Stomach (tissue), 8 donors: ENCODE measurements at regions not wholly inside any gene's neighbourhood (a gene's known extent, or its start where the extent isn't known, plus 50 kb on each side); places are given as distances from the start of the nearest gene placed in this dataset.

Source experiments
- DNase-seq, 2 donors: peaks; one replicate each; pipeline versions ENCODE4 v3.0.0 to v3.0.0-alpha.2; 2013 to 2019
- H3K27ac ChIP-seq, 5 donors: fragments of 200-600 bp in 4 of 5; sonication (generic) in 4 of 5; one replicate each; pipeline ENCODE4 v1.5.1; 2013 to 2019; ENCODE audit warnings: mild to moderate bottlenecking in 1 of 5, moderate library complexity in 1 of 5
- H3K27me3 ChIP-seq, 3 donors: fragments of 200-600 bp; sonication (generic); one replicate each; pipeline ENCODE4 v1.5.1; 2017 to 2019; ENCODE audit warnings: mixed run types in 1 of 3
- H3K36me3 ChIP-seq, 4 donors: fragments of 200-600 bp; sonication (generic); 1 replicate in 3 of 4; 2 replicates in 1 of 4; pipeline ENCODE4 v1.5.1; 2016 to 2019
- H3K4me1 ChIP-seq, 4 donors: fragments of 200-600 bp; sonication (generic); one replicate each; pipeline ENCODE4 v1.5.1; 2016 to 2019
- H3K4me3 ChIP-seq, 4 donors: fragments of 200-600 bp; sonication (generic) in 3 of 4; one replicate each; pipeline ENCODE4 v1.5.1; 2016 to 2019; ENCODE audit warnings: mild to moderate bottlenecking in 1 of 4
- H3K9me3 ChIP-seq, 4 donors: fragments of 200-600 bp; sonication (generic); one replicate each; pipeline ENCODE4 v1.5.1; 2016 to 2019
- EP300 ChIP-seq: sonication (generic); formaldehyde crosslinking; IDR thresholded peaks from one replicate; pipeline ENCODE4 v1.6.1; 2017; ENCODE audit warnings: antibody characterized with exemption
- POLR2A ChIP-seq, 4 donors: fragments of 450-650 bp; IDR thresholded peaks; one replicate each; pipeline ENCODE4 v1.6.1; 2016; ENCODE audit warnings: antibody characterized with exemption in 4 of 4, control low read depth in 2 of 4, mild to moderate bottlenecking in 1 of 4, moderate library complexity in 1 of 4
- POLR2AphosphoS5 ChIP-seq, 3 donors: sonication (generic); formaldehyde crosslinking; IDR thresholded peaks; one replicate each; pipeline ENCODE4 v1.6.1; 2016; ENCODE audit warnings: antibody characterized with exemption in 3 of 3
- WGBS, 5 donors: extraction: QIAGEN DNeasy Blood & Tissue Kit in 3 of 5; methylation state at CpG; one replicate each; pipeline versions ENCODE4 v1.1.5 to v1.1.7; 2013 to 2018; 5-methylcytosine and 5-hydroxymethylcytosine counted together
- intact Hi-C: fragments of 100-400 bp; cut with DNase I; formaldehyde crosslinking; loops from one replicate; pipeline ENCODE4 v1.15.1; 2023; ENCODE audit warnings: low total_unique reads
- TF ChIP-seq, protein P1 (sequence below), 7 experiments: fragments of 450-650 bp in 4 of 7; fragments of 200-600 bp in 3 of 7; sonication (generic) in 3 of 7; IDR thresholded peaks; one replicate each; pipeline ENCODE4 v1.5.1; 2016 to 2019; ENCODE audit warnings: antibody characterized with exemption in 7 of 7, control low read depth in 2 of 7, mild to moderate bottlenecking in 1 of 7
- donor health status: healthy with polysubstance abuse.
- donor health status: Bipolar disorder and iron deficiency.
- donor health status: healthy.

GRCh38 chr18:14974088-14974487, 226.1 kb downstream of the ANKRD30B start:
- 74 to 82% (median 78%) methylated on average over 6 of the region's 6 CpGs for WGBS, 5 donors
- Histone ChIP-seq H3K4me3 (no peak overlapping the region), H3K27me3 (peaks cover 0 to 6% (median 0%) of the 10 kb centered on the region in 3 donors), H3K27ac (no peak overlapping the region), H3K36me3 (no peaks in the 10 kb centered on the region), H3K9me3 (no peaks in the 10 kb centered on the region), H3K4me1 (no peaks in the 10 kb centered on the region)
- intact Hi-C loops, result no loop called here
- no peak for DNase-seq
- no peak for TF ChIP-seq EP300
- no peak for TF ChIP-seq POLR2AphosphoS5 (IDR thresholded peaks at IDR 0.05)
- TF ChIP-seq, protein P1, sequence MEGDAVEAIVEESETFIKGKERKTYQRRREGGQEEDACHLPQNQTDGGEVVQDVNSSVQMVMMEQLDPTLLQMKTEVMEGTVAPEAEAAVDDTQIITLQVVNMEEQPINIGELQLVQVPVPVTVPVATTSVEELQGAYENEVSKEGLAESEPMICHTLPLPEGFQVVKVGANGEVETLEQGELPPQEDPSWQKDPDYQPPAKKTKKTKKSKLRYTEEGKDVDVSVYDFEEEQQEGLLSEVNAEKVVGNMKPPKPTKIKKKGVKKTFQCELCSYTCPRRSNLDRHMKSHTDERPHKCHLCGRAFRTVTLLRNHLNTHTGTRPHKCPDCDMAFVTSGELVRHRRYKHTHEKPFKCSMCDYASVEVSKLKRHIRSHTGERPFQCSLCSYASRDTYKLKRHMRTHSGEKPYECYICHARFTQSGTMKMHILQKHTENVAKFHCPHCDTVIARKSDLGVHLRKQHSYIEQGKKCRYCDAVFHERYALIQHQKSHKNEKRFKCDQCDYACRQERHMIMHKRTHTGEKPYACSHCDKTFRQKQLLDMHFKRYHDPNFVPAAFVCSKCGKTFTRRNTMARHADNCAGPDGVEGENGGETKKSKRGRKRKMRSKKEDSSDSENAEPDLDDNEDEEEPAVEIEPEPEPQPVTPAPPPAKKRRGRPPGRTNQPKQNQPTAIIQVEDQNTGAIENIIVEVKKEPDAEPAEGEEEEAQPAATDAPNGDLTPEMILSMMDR (IDR thresholded peaks at IDR 0.05), result no peak
- no peak for TF ChIP-seq POLR2A (IDR thresholded peaks at IDR 0.05)

- no peak for DNase-seq
- Histone ChIP-seq H3K27me3 (peaks cover 0 to 6% (median 0%) of the 10 kb centered on the region in 3 donors), H3K4me1 (no peaks in the 10 kb centered on the region), H3K9me3 (no peaks in the 10 kb centered on the region), H3K27ac (no peak overlapping the region), H3K36me3 (no peaks in the 10 kb centered on the region), H3K4me3 (no peak overlapping the region)
- no peak for TF ChIP-seq EP300
- TF ChIP-seq, protein P1 (IDR thresholded peaks at IDR 0.05), result no peak
- 35 to 62% (median 46%) methylated on average over 3 of the region's 3 CpGs for WGBS, 5 donors
- intact Hi-C loops, result no loop called here
These were observed 226.6 kb downstream of the ANKRD30B start for GRCh38 chr18:14974576-14974975.

DNA sequence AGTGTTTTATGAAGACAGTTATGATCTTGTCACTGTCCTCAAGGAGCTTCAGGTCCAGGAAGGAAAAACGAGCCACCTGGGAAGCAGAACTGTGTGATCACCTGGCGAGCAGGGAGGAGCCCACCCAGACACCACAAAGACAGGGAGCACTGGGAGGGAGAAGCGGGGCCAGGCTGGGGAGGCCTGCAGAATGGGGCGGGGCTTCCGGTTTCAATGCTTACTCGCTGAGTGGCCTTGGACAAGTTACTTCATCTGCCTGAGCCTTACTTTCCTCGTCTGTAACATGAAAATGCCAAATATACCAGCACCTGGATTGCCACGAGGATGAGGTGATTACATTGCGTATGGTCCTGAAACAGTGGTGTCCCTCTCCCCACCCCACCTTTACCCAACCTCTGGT, 227.5 kb downstream of the ANKRD30B start:
- intact Hi-C loops, result no loop called here
- DNase-seq, result no peak
- 72 to 79% (median 75%) methylated on average over 9 of the region's 9 CpGs for WGBS, 5 donors
- Histone ChIP-seq H3K36me3 (no peaks in the 10 kb centered on the region), H3K27ac (no peak overlapping the region), H3K4me1 (no peaks in the 10 kb centered on the region), H3K9me3 (no peaks in the 10 kb centered on the region), H3K4me3 (no peak overlapping the region), H3K27me3 (peaks cover 0 to 6% (median 0%) of the 10 kb centered on the region in 3 donors)
- TF ChIP-seq, protein P1 (IDR thresholded peaks at IDR 0.05), result no peak
- no peak for TF ChIP-seq POLR2AphosphoS5 (IDR thresholded peaks at IDR 0.05)
- TF ChIP-seq POLR2A (IDR thresholded peaks at IDR 0.05), result no peak
- TF ChIP-seq EP300, result no peak

- no peak for TF ChIP-seq EP300
- no peak for TF ChIP-seq POLR2A (IDR thresholded peaks at IDR 0.05)
- TF ChIP-seq, protein P1 (IDR thresholded peaks at IDR 0.05), result no peak
- no peak for TF ChIP-seq POLR2AphosphoS5 (IDR thresholded peaks at IDR 0.05)
- intact Hi-C loops, result no loop called here
- Histone ChIP-seq H3K36me3 (no peaks in the 10 kb centered on the region), H3K27me3 (peaks cover 0 to 6% (median 0%) of the 10 kb centered on the region in 3 donors), H3K4me3 (no peak overlapping the region), H3K27ac (no peak overlapping the region), H3K9me3 (no peaks in the 10 kb centered on the region), H3K4me1 (no peaks in the 10 kb centered on the region)
- 66 to 78% (median 71%) methylated on average over 10 of the region's 10 CpGs for WGBS, 5 donors
- DNase-seq, result no peak
These were observed 228.9 kb downstream of the ANKRD30B start for GRCh38 chr18:14976736-14977430.
